ENCODE measurements at regions not wholly inside any gene's neighbourhood (a gene's known extent, or its start where the extent isn't known, plus 50 kb on each side); places are given as distances from the start of the nearest gene placed in this dataset.

DNA sequence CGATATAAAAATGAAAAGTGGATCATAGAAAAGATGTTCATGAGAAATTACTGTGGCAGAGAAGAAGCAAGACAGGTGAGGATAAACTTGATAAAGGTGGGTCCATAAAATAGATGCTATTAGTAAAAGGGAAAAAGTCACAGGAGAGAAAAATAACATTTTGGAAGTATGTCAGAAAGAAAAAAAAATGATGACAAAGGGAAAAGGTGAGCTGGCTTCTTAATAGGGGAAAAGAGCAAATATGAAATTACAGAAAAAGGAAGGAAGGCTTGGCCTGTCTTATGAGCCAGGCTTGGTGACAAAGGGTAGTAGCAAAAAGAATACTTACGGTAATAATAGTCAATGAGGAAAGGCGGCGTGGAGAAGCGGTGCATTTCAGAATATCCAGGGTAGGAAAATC lies 386.1 kb downstream of the RWDD3 start:
- Histone ChIP-seq H2AFZ (no peak overlapping the region), H3F3A (ENCODE audit: insufficient read depth) (no peaks in the 10 kb centered on the region), H3K36me3 (ENCODE audit: low read depth) (no peaks in the 10 kb centered on the region), H3K9me3 (ENCODE audit: low read depth) (no peaks in the 10 kb centered on the region), H3K9me2 (ENCODE audit: insufficient read depth) (no peaks in the 10 kb centered on the region; the same call in 1 of the 2 replicates), H4K20me1 (ENCODE audit: insufficient read depth) (no peaks in the 10 kb centered on the region), H3K9ac (no peak overlapping the region), H3K4me2 (ENCODE audit: unreplicated experiment) (no peak overlapping the region), H3K4me3 (no peak overlapping the region), H3K27ac (no peak overlapping the region), H3K4me1 (ENCODE audit: insufficient read depth) (no peaks in the 10 kb centered on the region), H3K79me2 (ENCODE audit: insufficient read depth) (no peaks in the 10 kb centered on the region), H3K27me3 (replicated peaks; ENCODE audit: insufficient read depth) (no peaks in the 10 kb centered on the region)
- in situ Hi-C loops (cut with MboI), result no loop called here
- TF ChIP-seq EZH2phosphoT487 (IDR thresholded peaks at IDR 0.05; ENCODE audit: insufficient read depth, low read depth), result no peak
- TF ChIP-seq EZH2 (IDR thresholded peaks at IDR 0.05; ENCODE audit: insufficient read depth, poor library complexity, severe bottlenecking), result no peak
- DNase-seq, result no peak
- WGBS, 2 experiments (ENCODE audit: low coverage in 1 of 2, low lambda C conversion rate in 2 of 2, missing lambda C conversion rate in 2 of 2), result 61 to 67% methylated on average over 5 of the region's 5 CpGs

DNA sequence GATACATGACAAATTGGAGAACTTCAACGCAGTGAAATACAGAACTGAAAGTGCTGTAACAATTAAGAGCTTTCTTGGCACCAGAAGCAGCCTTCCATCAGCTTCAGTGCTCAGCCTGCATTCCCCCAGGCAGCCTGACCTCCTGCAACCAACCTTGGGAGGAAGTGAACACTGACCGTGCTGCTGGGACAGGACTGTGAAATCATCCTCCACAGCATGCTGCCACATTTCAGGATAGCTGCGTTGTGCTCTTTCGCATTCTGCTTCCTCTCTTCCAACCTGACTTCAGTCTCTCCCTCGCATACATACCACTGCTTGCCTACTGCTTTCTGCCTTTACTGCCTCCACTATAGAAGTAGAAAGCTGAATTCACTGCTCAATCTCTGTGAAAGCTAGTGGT lies 388.6 kb downstream of the RWDD3 start:
- H3K9ac ChIP-seq, result no peak overlapping the region
- H3K27me3 ChIP-seq (replicated peaks; ENCODE audit: insufficient read depth), result no peaks in the 10 kb centered on the region
- no peaks in the 10 kb centered on the region for H3K9me3 ChIP-seq (ENCODE audit: low read depth)
- H3K9me2 ChIP-seq (ENCODE audit: insufficient read depth), result no peaks in the 10 kb centered on the region; the same call in 1 of the 2 replicates
- in situ Hi-C loops (cut with MboI), result no loop called here
- no peaks in the 10 kb centered on the region for H3K79me2 ChIP-seq (ENCODE audit: insufficient read depth)
- no peaks in the 10 kb centered on the region for H3K4me1 ChIP-seq (ENCODE audit: insufficient read depth)
- H4K20me1 ChIP-seq (ENCODE audit: insufficient read depth), result no peaks in the 10 kb centered on the region
- no peak overlapping the region for H3K27ac ChIP-seq
- H2AFZ ChIP-seq, result no peak overlapping the region
- no peak for DNase-seq
- H3K4me2 ChIP-seq (ENCODE audit: unreplicated experiment), result no peak overlapping the region
- 29 to 44% methylated on average over 5 of the region's 5 CpGs for WGBS, 2 experiments (ENCODE audit: low coverage in 1 of 2, low lambda C conversion rate in 2 of 2, missing lambda C conversion rate in 2 of 2)
- no peaks in the 10 kb centered on the region for H3F3A ChIP-seq (ENCODE audit: insufficient read depth)
- H3K36me3 ChIP-seq (ENCODE audit: low read depth), result no peaks in the 10 kb centered on the region
- no peak overlapping the region for H3K4me3 ChIP-seq
- no peak for TF ChIP-seq EZH2 (IDR thresholded peaks at IDR 0.05; ENCODE audit: insufficient read depth, poor library complexity, severe bottlenecking)
- TF ChIP-seq EZH2phosphoT487 (IDR thresholded peaks at IDR 0.05; ENCODE audit: insufficient read depth, low read depth), result no peak

DNA sequence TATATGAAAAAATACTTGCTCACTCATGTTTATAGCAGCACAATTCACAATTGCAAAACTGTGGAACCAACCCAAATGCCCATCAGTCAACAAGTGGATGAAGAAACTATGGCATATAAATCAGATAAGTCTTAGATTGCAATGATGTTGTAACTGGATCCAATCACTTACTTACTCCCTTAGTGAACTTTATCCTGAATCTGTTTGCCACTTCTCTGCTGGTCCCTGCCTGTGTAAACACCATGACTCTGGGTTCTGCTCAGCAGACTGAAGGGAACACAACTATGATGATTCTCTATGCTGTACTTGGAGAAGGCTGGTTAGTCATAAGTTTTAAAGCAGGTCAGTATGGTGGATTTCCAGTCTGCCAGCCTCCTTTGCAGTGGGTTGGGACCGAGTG lies 391.2 kb downstream of the RWDD3 start:
- WGBS, 2 experiments (ENCODE audit: low coverage in 1 of 2, low lambda C conversion rate in 2 of 2, missing lambda C conversion rate in 2 of 2), result 35 to 53% methylated on average over 1 of the region's 1 CpG

DNA sequence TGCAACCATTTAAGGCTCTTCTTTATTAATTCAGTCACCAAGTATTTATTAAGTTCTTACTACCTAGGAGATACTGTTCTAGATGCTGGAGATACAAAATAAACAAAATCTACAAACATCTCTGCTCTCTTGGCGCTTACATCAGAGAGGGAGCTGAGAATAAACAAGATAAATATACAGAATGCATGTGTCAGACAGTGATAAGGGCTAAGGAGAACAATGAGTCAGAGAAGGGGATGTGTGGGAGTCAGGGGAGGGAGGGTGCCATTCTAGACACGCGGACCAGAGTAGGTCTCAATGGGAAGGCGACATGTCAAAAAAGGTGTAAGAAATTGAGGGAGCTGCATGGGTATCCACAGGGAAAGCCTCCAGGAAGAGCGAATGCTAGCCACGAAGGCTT lies 393.2 kb downstream of the RWDD3 start:
- no peaks in the 10 kb centered on the region for H4K20me1 ChIP-seq (ENCODE audit: insufficient read depth)
- H2AFZ ChIP-seq, result no peak overlapping the region
- no peaks in the 10 kb centered on the region; the same call in 1 of the 2 replicates for H3K9me2 ChIP-seq (ENCODE audit: insufficient read depth)
- H3F3A ChIP-seq (ENCODE audit: insufficient read depth), result no peaks in the 10 kb centered on the region
- no peaks in the 10 kb centered on the region for H3K9me3 ChIP-seq (ENCODE audit: low read depth)
- 47 to 55% methylated on average over 6 of the region's 6 CpGs for WGBS, 2 experiments (ENCODE audit: low coverage in 1 of 2, low lambda C conversion rate in 2 of 2, missing lambda C conversion rate in 2 of 2)
- DNase-seq, result no peak
- H3K4me3 ChIP-seq, result no peak overlapping the region
- no peaks in the 10 kb centered on the region for H3K79me2 ChIP-seq (ENCODE audit: insufficient read depth)
- no peaks in the 10 kb centered on the region for H3K4me1 ChIP-seq (ENCODE audit: insufficient read depth)
- H3K36me3 ChIP-seq (ENCODE audit: low read depth), result no peaks in the 10 kb centered on the region
- no peak overlapping the region for H3K9ac ChIP-seq
- in situ Hi-C loops (cut with MboI), result no loop called here
- no peak overlapping the region for H3K27ac ChIP-seq
- H3K27me3 ChIP-seq (replicated peaks; ENCODE audit: insufficient read depth), result no peaks in the 10 kb centered on the region
- no peak overlapping the region for H3K4me2 ChIP-seq (ENCODE audit: unreplicated experiment)
- no peak for TF ChIP-seq EZH2 (IDR thresholded peaks at IDR 0.05; ENCODE audit: insufficient read depth, poor library complexity, severe bottlenecking)
- TF ChIP-seq EZH2phosphoT487 (IDR thresholded peaks at IDR 0.05; ENCODE audit: insufficient read depth, low read depth), result no peak

More for the DNA sequence above, 391.2 kb downstream of the RWDD3 start:
- no peaks in the 10 kb centered on the region for H3K27me3 ChIP-seq (replicated peaks; ENCODE audit: insufficient read depth)
- H3F3A ChIP-seq (ENCODE audit: insufficient read depth), result no peaks in the 10 kb centered on the region
- H3K9me3 ChIP-seq (ENCODE audit: low read depth), result no peaks in the 10 kb centered on the region
- no peak for DNase-seq
- no peaks in the 10 kb centered on the region for H3K79me2 ChIP-seq (ENCODE audit: insufficient read depth)
- H3K9me2 ChIP-seq (ENCODE audit: insufficient read depth), result no peaks in the 10 kb centered on the region; the same call in 1 of the 2 replicates
- in situ Hi-C loops (cut with MboI), result no loop called here
- no peak for TF ChIP-seq EZH2 (IDR thresholded peaks at IDR 0.05; ENCODE audit: insufficient read depth, poor library complexity, severe bottlenecking)
- TF ChIP-seq EZH2phosphoT487 (IDR thresholded peaks at IDR 0.05; ENCODE audit: insufficient read depth, low read depth), result no peak
- H3K4me1 ChIP-seq (ENCODE audit: insufficient read depth), result no peaks in the 10 kb centered on the region
- H3K4me2 ChIP-seq (ENCODE audit: unreplicated experiment), result no peak overlapping the region
- no peak overlapping the region for H3K9ac ChIP-seq
- H3K27ac ChIP-seq, result no peak overlapping the region
- no peak overlapping the region for H2AFZ ChIP-seq
- no peaks in the 10 kb centered on the region for H4K20me1 ChIP-seq (ENCODE audit: insufficient read depth)
- H3K36me3 ChIP-seq (ENCODE audit: low read depth), result no peaks in the 10 kb centered on the region
- H3K4me3 ChIP-seq, result no peak overlapping the region

DNA sequence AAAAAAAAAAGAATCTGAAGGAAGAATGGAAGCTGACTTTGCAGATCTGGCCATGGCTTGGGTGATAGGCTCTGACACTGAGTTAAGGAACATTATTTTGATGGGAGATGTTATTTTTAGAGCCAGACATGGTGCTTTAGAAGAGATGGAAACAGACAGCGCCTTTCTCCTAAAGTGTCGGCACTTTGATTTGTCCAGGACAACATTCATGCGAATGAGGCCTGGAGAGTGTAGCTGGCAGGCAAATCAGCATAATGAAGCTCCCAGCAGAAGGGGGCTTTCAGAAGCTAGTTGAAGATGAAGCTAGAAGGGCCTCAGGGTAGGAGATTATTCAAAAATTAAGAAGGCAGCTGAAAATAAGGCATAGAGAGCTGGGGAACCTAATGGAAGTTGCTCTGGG lies 397.7 kb downstream of the RWDD3 start:
- H3K4me1 ChIP-seq (ENCODE audit: insufficient read depth), result no peaks in the 10 kb centered on the region
- no peaks in the 10 kb centered on the region for H3K79me2 ChIP-seq (ENCODE audit: insufficient read depth)
- no peak for DNase-seq
- no peaks in the 10 kb centered on the region for H4K20me1 ChIP-seq (ENCODE audit: insufficient read depth)
- in situ Hi-C loops (cut with MboI), result no loop called here
- H3K36me3 ChIP-seq (ENCODE audit: low read depth), result no peaks in the 10 kb centered on the region
- no peaks in the 10 kb centered on the region for H3K9me3 ChIP-seq (ENCODE audit: low read depth)
- H3K27me3 ChIP-seq (replicated peaks; ENCODE audit: insufficient read depth), result no peaks in the 10 kb centered on the region
- H3K27ac ChIP-seq, result no peak overlapping the region
- no peak overlapping the region for H3K9ac ChIP-seq
- TF ChIP-seq EZH2 (IDR thresholded peaks at IDR 0.05; ENCODE audit: insufficient read depth, poor library complexity, severe bottlenecking) (no peak), EZH2phosphoT487 (IDR thresholded peaks at IDR 0.05; ENCODE audit: insufficient read depth, low read depth) (no peak)
- no peaks in the 10 kb centered on the region for H3K9me2 ChIP-seq (ENCODE audit: insufficient read depth)
- no peak overlapping the region for H3K4me2 ChIP-seq (ENCODE audit: unreplicated experiment)
- H3K4me3 ChIP-seq, result no peak overlapping the region
- H3F3A ChIP-seq (ENCODE audit: insufficient read depth), result no peaks in the 10 kb centered on the region
- WGBS, 2 experiments (ENCODE audit: low coverage in 1 of 2, low lambda C conversion rate in 2 of 2, missing lambda C conversion rate in 2 of 2), result 34 to 50% methylated on average over 3 of the region's 3 CpGs
- no peak overlapping the region for H2AFZ ChIP-seq
